ENCODE measurements at regions not wholly inside any gene's neighbourhood (a gene's known extent, or its start where the extent isn't known, plus 50 kb on each side); places are given as distances from the start of the nearest gene placed in this dataset.

GRCh38 chr22:49664891-49665290 is 162.8 kb downstream of the BRD1 start:
- no peak overlapping the region for H3K27ac Mint-ChIP-seq
- no peak overlapping the region for H3K4me3 Mint-ChIP-seq
- H3K27me3 Mint-ChIP-seq (ENCODE audit: insufficient read depth): peaks cover 3% of the 10 kb centered on the region; the same call in 1 of the 2 replicates
- peaks cover 48% of the 10 kb centered on the region for H3K9me3 Mint-ChIP-seq
- no peak for TF ChIP-seq CTCF (IDR thresholded peaks at IDR 0.05)
- no peaks in the 10 kb centered on the region for H3K4me1 Mint-ChIP-seq (ENCODE audit: low read depth)
- H3K36me3 Mint-ChIP-seq (ENCODE audit: low read depth): 0 out of 2 replicates have a peak, but pooled peaks cover 5% of the 10 kb centered on the region
- no peak for DNase-seq

GRCh38 chr22:49664371-49664881 is 163.2 kb downstream of the BRD1 start:
- TF ChIP-seq CTCF (IDR thresholded peaks at IDR 0.05): no peak
- H3K4me1 Mint-ChIP-seq (ENCODE audit: low read depth): no peaks in the 10 kb centered on the region
- H3K27me3 Mint-ChIP-seq (ENCODE audit: insufficient read depth): peaks cover 3% of the 10 kb centered on the region; the same call in 1 of the 2 replicates
- peaks cover 44% of the 10 kb centered on the region for H3K9me3 Mint-ChIP-seq
- 0 out of 2 replicates have a peak, but pooled peaks cover 5% of the 10 kb centered on the region for H3K36me3 Mint-ChIP-seq (ENCODE audit: low read depth)
- no peak overlapping the region for H3K4me3 Mint-ChIP-seq
- DNase-seq: no peak
- no peak overlapping the region for H3K27ac Mint-ChIP-seq

- no peak overlapping the region for H3K27ac Mint-ChIP-seq
- no peaks in the 10 kb centered on the region for H3K4me1 Mint-ChIP-seq (ENCODE audit: low read depth)
- 0 out of 2 replicates have a peak, but pooled peaks cover 5% of the 10 kb centered on the region for H3K36me3 Mint-ChIP-seq (ENCODE audit: low read depth)
- peaks cover 3% of the 10 kb centered on the region; the same call in 1 of the 2 replicates for H3K27me3 Mint-ChIP-seq (ENCODE audit: insufficient read depth)
- H3K9me3 Mint-ChIP-seq: peaks cover 44% of the 10 kb centered on the region
- no peak for DNase-seq
- H3K4me3 Mint-ChIP-seq: no peak overlapping the region
- no peak for TF ChIP-seq CTCF (IDR thresholded peaks at IDR 0.05)
These were observed 163.8 kb downstream of the BRD1 start for GRCh38 chr22:49663823-49664222.

DNA sequence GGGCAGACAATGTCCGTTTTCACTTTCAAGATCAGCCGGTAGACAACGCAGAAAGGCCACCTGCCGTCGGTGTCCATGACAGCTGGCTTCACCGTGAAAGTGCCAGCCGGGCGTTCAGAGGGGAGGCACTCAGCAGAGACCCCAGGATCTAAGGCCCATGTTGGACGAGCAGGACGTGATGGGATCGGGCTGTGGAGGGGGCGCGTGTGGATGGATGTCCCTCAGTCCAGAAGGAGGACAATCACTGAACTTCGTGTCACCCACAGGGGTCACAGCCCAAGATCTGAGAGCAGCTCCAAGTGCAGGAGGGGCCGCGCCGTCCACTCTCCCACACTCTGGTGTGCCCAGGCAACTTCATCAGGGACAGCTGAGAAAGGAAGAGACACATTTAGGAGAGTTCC is 164.4 kb downstream of the BRD1 start:
- Mint-ChIP-seq H3K4me3 (no peak overlapping the region), H3K27ac (no peak overlapping the region), H3K36me3 (ENCODE audit: low read depth) (0 out of 2 replicates have a peak, but pooled peaks cover 5% of the 10 kb centered on the region), H3K4me1 (ENCODE audit: low read depth) (no peaks in the 10 kb centered on the region), H3K9me3 (peaks cover 48% of the 10 kb centered on the region), H3K27me3 (ENCODE audit: insufficient read depth) (peaks cover 3% of the 10 kb centered on the region; the same call in 1 of the 2 replicates)
- no peak for DNase-seq
- no peak for TF ChIP-seq CTCF (IDR thresholded peaks at IDR 0.05)

DNA sequence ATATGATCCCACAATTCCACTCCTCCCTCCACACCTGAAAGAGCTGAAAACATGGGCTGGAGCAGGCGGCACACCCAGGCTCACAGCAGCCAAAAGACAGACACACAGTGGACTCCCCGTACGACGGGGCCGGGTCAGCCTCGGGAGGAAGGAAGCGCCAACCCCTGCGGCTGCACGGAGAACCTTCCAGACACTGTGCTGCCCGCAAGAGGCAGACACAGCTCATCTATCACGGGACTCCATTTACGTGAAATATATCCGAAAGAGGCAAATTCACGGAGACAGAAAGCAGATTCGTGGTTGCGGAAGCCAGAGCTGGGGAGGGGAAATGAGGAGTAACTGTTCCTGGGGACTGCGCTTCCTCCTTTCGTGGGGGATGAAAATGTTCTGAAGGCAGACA is 165.0 kb downstream of the BRD1 start:
- DNase-seq: no peak
- Mint-ChIP-seq H3K9me3 (peaks cover 52% of the 10 kb centered on the region), H3K4me3 (no peak overlapping the region), H3K27ac (no peak overlapping the region), H3K27me3 (ENCODE audit: insufficient read depth) (peaks cover 3% of the 10 kb centered on the region; the same call in 1 of the 2 replicates), H3K4me1 (ENCODE audit: low read depth) (no peaks in the 10 kb centered on the region), H3K36me3 (ENCODE audit: low read depth) (0 out of 2 replicates have a peak, but pooled peaks cover 5% of the 10 kb centered on the region)
- no peak for TF ChIP-seq CTCF (IDR thresholded peaks at IDR 0.05)
